HG03469 (cell line): ENCODE measurements at regions not wholly inside any gene's neighbourhood (a gene's known extent, or its start where the extent isn't known, plus 50 kb on each side); places are given as distances from the start of the nearest gene placed in this dataset.
"Not testable (repeated sequence)": the region's sequence is repeated elsewhere in the genome, so short reads cannot be mapped to it uniquely, and the experiment has no call there.

Experiments
- ATAC-seq: cut with Tn5 transposase; IDR thresholded peaks from one replicate; pipeline ENCODE4 v1.9.1; 2021; ENCODE audit warnings: mild to moderate bottlenecking, moderate library complexity, moderate number of reproducible peaks; ENCODE audit not compliant: unreplicated experiment

- no peak for ATAC-seq
These were observed 156.2 kb upstream of the THSD7A start for GRCh38 chr7:11988186-11988585.

- ATAC-seq = no peak
These were observed 170.4 kb upstream of the THSD7A start for GRCh38 chr7:12002428-12002827.

- no peak for ATAC-seq
These were observed 172.6 kb upstream of the THSD7A start for GRCh38 chr7:12004581-12004980.

GRCh38 chr7:12007576-12007975 lies 175.6 kb upstream of the THSD7A start:
- ATAC-seq = no peak

GRCh38 chr7:12013983-12014382 lies 182.0 kb upstream of the THSD7A start:
- no peak for ATAC-seq

GRCh38 chr7:12016439-12016838 lies 184.4 kb upstream of the THSD7A start:
- ATAC-seq = no peak

- ATAC-seq = no peak
These were observed 185.0 kb upstream of the THSD7A start for GRCh38 chr7:12017046-12017445.

GRCh38 chr7:12022011-12022410 lies 189.1 kb upstream of the TMEM106B start:
- ATAC-seq = not testable (repeated sequence)

GRCh38 chr7:12025246-12025645 lies 185.8 kb upstream of the TMEM106B start:
- no peak for ATAC-seq

GRCh38 chr7:12028508-12028907 lies 182.6 kb upstream of the TMEM106B start:
- ATAC-seq = no peak

GRCh38 chr7:12030116-12030515 lies 181.0 kb upstream of the TMEM106B start:
- no peak for ATAC-seq

- ATAC-seq = no peak
These were observed 179.9 kb upstream of the TMEM106B start for GRCh38 chr7:12031186-12031585.

GRCh38 chr7:12031638-12032037 lies 179.5 kb upstream of the TMEM106B start:
- no peak for ATAC-seq

- ATAC-seq = no peak
These were observed 178.9 kb upstream of the TMEM106B start for GRCh38 chr7:12032146-12032545.

- ATAC-seq = not testable (repeated sequence)
These were observed 167.6 kb upstream of the TMEM106B start for GRCh38 chr7:12043457-12043856.

- ATAC-seq = no peak
These were observed 158.9 kb upstream of the TMEM106B start for GRCh38 chr7:12052211-12052610.

GRCh38 chr7:12053561-12053960 lies 157.5 kb upstream of the TMEM106B start:
- no peak for ATAC-seq

- ATAC-seq = no peak
These were observed 156.3 kb upstream of the TMEM106B start for GRCh38 chr7:12054830-12055229.

- ATAC-seq = no peak
These were observed 154.7 kb upstream of the TMEM106B start for GRCh38 chr7:12056381-12056780.

- no peak for ATAC-seq
These were observed 154.1 kb upstream of the TMEM106B start for GRCh38 chr7:12056977-12057376.

GRCh38 chr7:12062062-12062461 lies 149.0 kb upstream of the TMEM106B start:
- ATAC-seq = no peak

- no peak for ATAC-seq
These were observed 146.4 kb upstream of the TMEM106B start for GRCh38 chr7:12064586-12065127.

- ATAC-seq = no peak
These were observed 145.1 kb upstream of the TMEM106B start for GRCh38 chr7:12066004-12066403.
